Ishikawa (cell line): ENCODE measurements at regions not wholly inside any gene's neighbourhood (a gene's known extent, or its start where the extent isn't known, plus 50 kb on each side); places are given as distances from the start of the nearest gene placed in this dataset.

Experiments
- CEBPB ChIP-seq: IDR thresholded peaks from 2 replicates; pipeline ENCODE4 v1.6.1; 2012
- CREB1 ChIP-seq: IDR thresholded peaks from 2 replicates; pipeline ENCODE4 v1.6.1; 2012; ENCODE audit warnings: low read depth
- EGR1 ChIP-seq: IDR thresholded peaks from 2 replicates; pipeline ENCODE4 v1.6.1; 2012
- EP300 ChIP-seq: IDR thresholded peaks from 2 replicates; pipeline ENCODE4 v1.6.1; 2012; ENCODE audit warnings: borderline replicate concordance
- FOXM1 ChIP-seq: IDR thresholded peaks from 2 replicates; pipeline ENCODE4 v1.6.1; 2012; ENCODE audit warnings: low read depth, borderline replicate concordance
- MAX ChIP-seq: IDR thresholded peaks from 2 replicates; pipeline ENCODE4 v1.6.1; 2012
- NFIC ChIP-seq: IDR thresholded peaks from 2 replicates; pipeline ENCODE4 v1.6.1; 2012
- RAD21 ChIP-seq: IDR thresholded peaks from 2 replicates; pipeline ENCODE4 v1.6.1; 2012; ENCODE audit warnings: low read depth
- TAF1 ChIP-seq: IDR thresholded peaks from 2 replicates; pipeline ENCODE4 v1.6.1; 2012; ENCODE audit warnings: low read depth, mild to moderate bottlenecking
- TCF12 ChIP-seq: IDR thresholded peaks from 2 replicates; pipeline ENCODE4 v1.6.1; 2012; ENCODE audit warnings: low read depth
- TEAD4 ChIP-seq: IDR thresholded peaks from 2 replicates; pipeline ENCODE4 v1.6.1; 2012
- USF1 ChIP-seq: IDR thresholded peaks from 2 replicates; pipeline ENCODE4 v1.6.1; 2012
- YY1 ChIP-seq: IDR thresholded peaks from 2 replicates; pipeline ENCODE4 v1.6.1; 2012; ENCODE audit warnings: low read depth
- ZBTB7A ChIP-seq: IDR thresholded peaks from 2 replicates; pipeline ENCODE4 v1.6.1; 2012; ENCODE audit warnings: low read depth
- TF ChIP-seq, protein P1 (sequence below): IDR thresholded peaks from 2 replicates; pipeline ENCODE4 v1.6.1; 2012; ENCODE audit warnings: low read depth, mild to moderate bottlenecking

- TF ChIP-seq EP300 (peak; percentile 84), TAF1 (no peak), NFIC (peak; percentile 55; the same call in 1 of the 2 replicates), TCF12 (peak; percentile 78), TEAD4 (peak; percentile 62; the same call in 1 of the 2 replicates), RAD21 (no peak)
Observed at GRCh38 chr2:146986161-146986560, 858.7 kb upstream of the ACVR2A start.

DNA sequence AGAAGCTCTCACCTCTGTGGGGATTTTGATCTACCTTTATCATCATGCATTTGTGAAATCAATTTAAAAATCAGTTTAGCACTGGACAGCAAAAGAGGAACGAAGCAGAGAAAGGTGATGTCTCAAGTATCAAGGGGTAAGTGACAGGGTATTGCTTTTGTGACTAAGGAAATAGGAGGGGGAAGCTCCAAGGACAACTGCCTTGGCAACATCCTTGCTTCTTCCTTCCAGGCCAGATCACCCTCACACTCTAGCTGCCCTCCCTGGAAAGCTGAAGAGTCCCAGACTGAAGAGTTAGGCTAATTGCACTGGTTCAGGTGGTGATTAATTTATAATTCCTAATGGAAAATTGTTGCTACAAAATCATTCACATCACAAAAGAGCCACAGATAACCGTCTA lies 859.1 kb upstream of the ACVR2A start:
- TF ChIP-seq TCF12 = no peak
- TF ChIP-seq EGR1 = no peak
- no peak for TF ChIP-seq ZBTB7A
- no peak for TF ChIP-seq USF1
- TF ChIP-seq CREB1 = no peak
- no peak for TF ChIP-seq NFIC
- no peak for TF ChIP-seq RAD21
- no peak for TF ChIP-seq FOXM1
- TF ChIP-seq, protein P1, sequence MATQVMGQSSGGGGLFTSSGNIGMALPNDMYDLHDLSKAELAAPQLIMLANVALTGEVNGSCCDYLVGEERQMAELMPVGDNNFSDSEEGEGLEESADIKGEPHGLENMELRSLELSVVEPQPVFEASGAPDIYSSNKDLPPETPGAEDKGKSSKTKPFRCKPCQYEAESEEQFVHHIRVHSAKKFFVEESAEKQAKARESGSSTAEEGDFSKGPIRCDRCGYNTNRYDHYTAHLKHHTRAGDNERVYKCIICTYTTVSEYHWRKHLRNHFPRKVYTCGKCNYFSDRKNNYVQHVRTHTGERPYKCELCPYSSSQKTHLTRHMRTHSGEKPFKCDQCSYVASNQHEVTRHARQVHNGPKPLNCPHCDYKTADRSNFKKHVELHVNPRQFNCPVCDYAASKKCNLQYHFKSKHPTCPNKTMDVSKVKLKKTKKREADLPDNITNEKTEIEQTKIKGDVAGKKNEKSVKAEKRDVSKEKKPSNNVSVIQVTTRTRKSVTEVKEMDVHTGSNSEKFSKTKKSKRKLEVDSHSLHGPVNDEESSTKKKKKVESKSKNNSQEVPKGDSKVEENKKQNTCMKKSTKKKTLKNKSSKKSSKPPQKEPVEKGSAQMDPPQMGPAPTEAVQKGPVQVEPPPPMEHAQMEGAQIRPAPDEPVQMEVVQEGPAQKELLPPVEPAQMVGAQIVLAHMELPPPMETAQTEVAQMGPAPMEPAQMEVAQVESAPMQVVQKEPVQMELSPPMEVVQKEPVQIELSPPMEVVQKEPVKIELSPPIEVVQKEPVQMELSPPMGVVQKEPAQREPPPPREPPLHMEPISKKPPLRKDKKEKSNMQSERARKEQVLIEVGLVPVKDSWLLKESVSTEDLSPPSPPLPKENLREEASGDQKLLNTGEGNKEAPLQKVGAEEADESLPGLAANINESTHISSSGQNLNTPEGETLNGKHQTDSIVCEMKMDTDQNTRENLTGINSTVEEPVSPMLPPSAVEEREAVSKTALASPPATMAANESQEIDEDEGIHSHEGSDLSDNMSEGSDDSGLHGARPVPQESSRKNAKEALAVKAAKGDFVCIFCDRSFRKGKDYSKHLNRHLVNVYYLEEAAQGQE = no peak
- TF ChIP-seq TAF1 = no peak
- TF ChIP-seq TEAD4 = no peak
- no peak for TF ChIP-seq CEBPB
- no peak for TF ChIP-seq YY1
- TF ChIP-seq EP300 = no peak
- no peak for TF ChIP-seq MAX

DNA sequence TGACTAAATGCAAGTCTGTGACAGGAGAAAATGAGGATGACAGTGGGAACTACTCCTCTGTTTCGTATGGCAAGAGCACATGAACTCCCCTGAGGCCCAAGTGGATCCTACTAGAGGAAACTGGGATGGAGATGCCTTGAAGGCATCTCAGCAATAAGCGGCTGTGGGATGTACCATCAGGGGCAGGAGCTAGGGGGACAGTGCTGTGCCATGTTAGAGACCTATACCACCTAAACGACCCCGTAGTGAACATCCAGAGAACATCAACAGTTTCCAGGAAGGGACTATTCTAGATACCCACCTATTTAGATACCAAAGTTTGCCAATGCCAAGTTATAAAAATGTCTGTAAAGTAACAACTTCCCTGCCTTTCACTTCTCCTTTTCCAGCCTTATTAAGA lies 860.8 kb upstream of the ACVR2A start:
- no peak for TF ChIP-seq TAF1
- no peak for TF ChIP-seq YY1
- no peak for TF ChIP-seq CREB1
- no peak for TF ChIP-seq RAD21

GRCh38 chr2:146982393-146982846 lies 862.4 kb upstream of the ACVR2A start:
- no peak for TF ChIP-seq EP300

GRCh38 chr2:146981921-146982320 lies 862.9 kb upstream of the ACVR2A start:
- TF ChIP-seq EGR1 (no peak), FOXM1 (no peak), USF1 (no peak), NFIC (no peak), EP300 (no peak), YY1 (no peak), MAX (no peak), ZBTB7A (no peak), TCF12 (no peak), CREB1 (no peak)

DNA sequence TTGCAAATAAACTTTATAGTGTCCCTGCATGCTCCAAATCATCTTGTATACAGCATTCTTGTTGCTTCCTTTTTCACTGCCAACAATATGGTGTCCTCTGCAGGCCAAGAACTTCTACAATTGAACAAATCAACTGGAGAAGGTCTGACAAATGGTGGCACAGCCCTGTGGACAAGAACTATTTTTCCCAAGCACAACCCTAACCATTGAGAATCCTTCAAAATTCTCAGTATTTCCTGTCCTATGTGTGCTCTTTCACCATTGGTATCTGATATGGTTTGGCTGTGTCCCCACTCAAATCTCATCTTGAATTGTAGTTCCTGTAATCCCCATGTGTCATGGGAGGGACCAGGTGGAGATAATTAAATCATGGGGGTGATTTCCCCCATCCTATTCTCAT lies 865.1 kb upstream of the ACVR2A start:
- TF ChIP-seq NFIC (no peak), RAD21 (no peak), ZBTB7A (no peak), TAF1 (no peak), TEAD4 (no peak), EP300 (no peak), EGR1 (no peak)

DNA sequence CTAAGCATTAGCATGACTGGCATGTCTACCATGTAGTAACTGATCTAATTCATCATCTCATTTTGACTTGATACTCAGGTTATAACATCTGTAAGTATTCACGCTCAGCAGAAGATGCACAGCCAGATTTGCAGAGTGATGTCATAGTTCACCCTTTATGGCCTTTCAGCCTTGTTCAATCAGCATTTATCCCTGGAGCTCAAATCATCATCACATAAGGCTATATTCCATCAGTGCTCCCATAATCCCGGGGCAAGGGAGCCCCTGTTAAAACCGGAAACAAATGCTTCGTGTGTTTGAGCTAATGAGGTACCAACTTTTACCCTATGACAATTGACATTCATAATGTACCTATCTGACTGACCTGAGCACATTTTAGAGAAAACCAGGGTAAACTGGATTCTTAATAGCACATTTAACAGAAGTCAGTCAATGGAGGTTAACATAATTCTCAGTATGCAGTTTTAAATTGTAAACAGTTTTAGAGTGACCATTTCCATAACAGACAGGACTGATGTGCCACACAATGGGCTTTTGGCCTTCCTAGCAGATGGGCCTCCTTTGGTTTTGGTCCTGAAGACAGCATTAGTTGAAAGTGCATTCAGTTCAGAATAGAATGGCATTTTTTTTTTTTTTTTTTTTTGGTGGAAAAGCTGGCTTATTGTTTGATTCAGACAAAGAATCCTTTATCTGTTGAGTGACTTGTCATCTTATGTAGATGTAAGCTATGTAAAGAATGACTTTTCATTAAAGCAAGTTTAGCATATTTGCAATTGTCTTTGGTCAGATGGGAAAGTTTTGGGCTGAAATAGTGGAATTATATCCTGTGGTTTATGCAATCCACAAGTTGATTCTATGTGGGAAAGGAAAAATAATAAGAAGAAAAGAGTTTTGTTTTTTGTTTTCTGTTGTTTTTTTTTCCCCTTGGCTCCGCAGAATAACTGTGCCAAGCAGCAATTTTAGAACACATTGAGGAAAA lies 866.0 kb upstream of the ACVR2A start:
- TF ChIP-seq CREB1 = no peak
- no peak for TF ChIP-seq EGR1
- TF ChIP-seq CEBPB = no peak
- no peak for TF ChIP-seq TCF12
- TF ChIP-seq USF1 = no peak
- no peak for TF ChIP-seq RAD21
- TF ChIP-seq TEAD4 = no peak
